ENCODE measurements at regions not wholly inside any gene's neighbourhood (a gene's known extent, or its start where the extent isn't known, plus 50 kb on each side); places are given as distances from the start of the nearest gene placed in this dataset.

- Mint-ChIP-seq H3K4me3 (no peak overlapping the region), H3K27ac (no peak overlapping the region)
- H3K79me2 ChIP-seq (ENCODE audit: insufficient read depth, low read length), result no peaks in the 10 kb centered on the region
Observed at GRCh38 chr18:65346086-65346485, 404.7 kb upstream of the CDH7 start.

More at GRCh38 chr18:65346086-65346485, 404.7 kb upstream of the CDH7 start:
- Histone ChIP-seq H2BK5ac (ENCODE audit: insufficient read length, low read length) (no peak overlapping the region), H3K27ac (ENCODE audit: insufficient read length, low read depth, low read length) (no peak overlapping the region), H4K5ac (ENCODE audit: insufficient read length, low read depth, low read length) (no peak overlapping the region), H3K27me3 (ENCODE audit: insufficient read depth, low read length) (no peaks in the 10 kb centered on the region), H3K4ac (ENCODE audit: low read depth, low read length) (no peak overlapping the region), H3K56ac (ENCODE audit: insufficient read length, low read depth, low read length) (no peak overlapping the region), H4K8ac (replicated peaks; ENCODE audit: insufficient read length, low read depth, low read length) (no peak overlapping the region), H3K4me2 (ENCODE audit: insufficient read depth, insufficient read length, low read length) (no peak overlapping the region), H3K23ac (ENCODE audit: insufficient read length, low read depth, low read length) (no peak overlapping the region), H3K79me1 (ENCODE audit: insufficient read depth, low read depth, low read length, poor library complexity, severe bottlenecking) (no peaks in the 10 kb centered on the region), H4K20me1 (ENCODE audit: control insufficient read depth, insufficient read depth, insufficient read length) (no peaks in the 10 kb centered on the region), H3K4me1 (ENCODE audit: insufficient read depth, low read length) (no peaks in the 10 kb centered on the region), H3K14ac (ENCODE audit: insufficient read depth, low read length) (no peak overlapping the region), H3T11ph (ENCODE audit: low read length) (no peak overlapping the region), H2BK12ac (ENCODE audit: insufficient read length, low read depth, low read length) (no peak overlapping the region), H2BK120ac (ENCODE audit: low read depth, low read length, poor library complexity, severe bottlenecking) (no peak overlapping the region), H2BK15ac (ENCODE audit: low read depth, low read length) (no peak overlapping the region), H2AK5ac (ENCODE audit: insufficient read length, low read length) (no peak overlapping the region), H3K23me2 (ENCODE audit: insufficient read length, low read depth, low read length, poor library complexity, severe bottlenecking) (no peaks in the 10 kb centered on the region), H2BK20ac (ENCODE audit: low read depth, low read length, poor library complexity, severe bottlenecking) (no peak overlapping the region), H4K91ac (ENCODE audit: insufficient read length, low read depth, low read length) (no peak overlapping the region), H3K9me3 (ENCODE audit: control insufficient read depth, low read depth, low read length) (no peaks in the 10 kb centered on the region), H3K9ac (ENCODE audit: extremely low read depth, insufficient read length, low read length) (no peak overlapping the region), H3K18ac (ENCODE audit: insufficient read length, low read depth, low read length) (no peak overlapping the region), H2AFZ (ENCODE audit: low read length) (no peak overlapping the region)
- Mint-ChIP-seq H3K4me1 (peaks cover 8 to 10% of the 10 kb centered on the region in 2 experiments; a peak in 3 of 4 replicates), H3K9me3 (peaks cover 0 to 4% of the 10 kb centered on the region in 2 experiments; a peak in 1 of 5 replicates), H3K27me3 (ENCODE audit: low read depth) (no peaks in the 10 kb centered on the region), H3K36me3 (ENCODE audit: insufficient read depth in 1 of 3, low read depth in 3 of 3) (0 out of 7 replicates have a peak, but pooled peaks cover 0 to 1% (median 0%) of the 10 kb centered on the region in 3 experiments)
- no CpG with 5 or more reads among the region's 3 CpGs for WGBS (ENCODE audit: extremely low coverage, insufficient read length, low lambda C conversion rate)
- no peak for DNase-seq
- TF ChIP-seq, protein P1, sequence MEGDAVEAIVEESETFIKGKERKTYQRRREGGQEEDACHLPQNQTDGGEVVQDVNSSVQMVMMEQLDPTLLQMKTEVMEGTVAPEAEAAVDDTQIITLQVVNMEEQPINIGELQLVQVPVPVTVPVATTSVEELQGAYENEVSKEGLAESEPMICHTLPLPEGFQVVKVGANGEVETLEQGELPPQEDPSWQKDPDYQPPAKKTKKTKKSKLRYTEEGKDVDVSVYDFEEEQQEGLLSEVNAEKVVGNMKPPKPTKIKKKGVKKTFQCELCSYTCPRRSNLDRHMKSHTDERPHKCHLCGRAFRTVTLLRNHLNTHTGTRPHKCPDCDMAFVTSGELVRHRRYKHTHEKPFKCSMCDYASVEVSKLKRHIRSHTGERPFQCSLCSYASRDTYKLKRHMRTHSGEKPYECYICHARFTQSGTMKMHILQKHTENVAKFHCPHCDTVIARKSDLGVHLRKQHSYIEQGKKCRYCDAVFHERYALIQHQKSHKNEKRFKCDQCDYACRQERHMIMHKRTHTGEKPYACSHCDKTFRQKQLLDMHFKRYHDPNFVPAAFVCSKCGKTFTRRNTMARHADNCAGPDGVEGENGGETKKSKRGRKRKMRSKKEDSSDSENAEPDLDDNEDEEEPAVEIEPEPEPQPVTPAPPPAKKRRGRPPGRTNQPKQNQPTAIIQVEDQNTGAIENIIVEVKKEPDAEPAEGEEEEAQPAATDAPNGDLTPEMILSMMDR (conservative IDR thresholded peaks at IDR 0.05), result no peak
